ENCODE measurements at regions not wholly inside any gene's neighbourhood (a gene's known extent, or its start where the extent isn't known, plus 50 kb on each side); places are given as distances from the start of the nearest gene placed in this dataset.

- H2BK15ac ChIP-seq (ENCODE audit: low read length): no peak overlapping the region
- FAIRE-seq (no peak), DNase-seq (ENCODE audit: low read depth in 1 of 2, low spot score in 2 of 2) (no peak)
- H3K79me1 ChIP-seq (ENCODE audit: low read depth, low read length): no peaks in the 10 kb centered on the region
- no peak overlapping the region for H2BK5ac ChIP-seq (ENCODE audit: low read depth, low read length)
- peaks cover 0 to 2% (median 0%) of the 10 kb centered on the region in 4 experiments; a peak in 1 of 7 replicates for H3K4me1 ChIP-seq (replicated peaks in 1 of 4; ENCODE audit: control insufficient read depth in 3 of 4, insufficient read depth in 4 of 4, low read length in 3 of 4)
- no peak overlapping the region for H2AFZ ChIP-seq (ENCODE audit: low read length)
- H2BK120ac ChIP-seq (replicated peaks; ENCODE audit: low read depth, low read length): no peak overlapping the region
- H3K56ac ChIP-seq (replicated peaks; ENCODE audit: insufficient read length, low read depth, low read length): no peak overlapping the region
- no peaks in the 10 kb centered on the region; a peak in 1 of 7 replicates for H3K27me3 ChIP-seq (replicated peaks in 1 of 4; ENCODE audit: control insufficient read depth in 3 of 4, extremely low read depth in 1 of 4, insufficient read depth in 3 of 4, low read length in 3 of 4)
- H2BK20ac ChIP-seq (ENCODE audit: low read length): no peak overlapping the region
- H3K4me2 ChIP-seq (ENCODE audit: insufficient read depth in 1 of 2, low read depth in 2 of 2, low read length in 2 of 2): no peak overlapping the region
- ChIA-PET POLR2A (ENCODE audit: partially characterized antibody) (no interaction called here), CTCF (ENCODE audit: partially characterized antibody) (interaction anchor here (0.8 to 1.6 kb wide), 5 partner anchors 11 to 38 kb away, joined by 3 to 4 read pairs (median 3); no protein-coding TSS in a partner anchor)
- H4K8ac ChIP-seq (ENCODE audit: extremely low read depth, insufficient read depth, low read length): no peak overlapping the region
- H2BK12ac ChIP-seq (ENCODE audit: low read depth, low read length): no peak overlapping the region
- no peak overlapping the region for H3K9ac ChIP-seq (replicated peaks in 1 of 4; ENCODE audit: extremely low read depth in 1 of 4, low read depth in 3 of 4, low read length in 3 of 4)
- no peak overlapping the region for H3K23ac ChIP-seq (ENCODE audit: insufficient read length)
- no peak overlapping the region for H3K27ac ChIP-seq (ENCODE audit: low read depth, low read length)
- 89% methylated on average over 16 of the region's 16 CpGs; no CpG with 5 or more reads in 1 of the 2 experiments for WGBS, 2 experiments (ENCODE audit: extremely low coverage in 1 of 2, insufficient coverage in 1 of 2, insufficient read length in 1 of 2, insufficient replicate concordance in 2 of 2, low coverage in 1 of 2, low lambda C conversion rate in 2 of 2, missing lambda C conversion rate in 1 of 2)
- no peak overlapping the region for H3K18ac ChIP-seq (ENCODE audit: extremely low read depth, low read length)
- H3K79me2 ChIP-seq (ENCODE audit: control insufficient read depth in 1 of 2, insufficient read depth in 2 of 2, low read length in 2 of 2): no peaks in the 10 kb centered on the region
- H3K4me3 ChIP-seq (ENCODE audit: extremely low read depth in 1 of 4, insufficient read depth in 2 of 4, low read depth in 3 of 4, low read length in 4 of 4): no peak overlapping the region
- no peak overlapping the region for H2AK5ac ChIP-seq (ENCODE audit: low read depth, low read length)
- no peak overlapping the region for H3K4ac ChIP-seq (replicated peaks; ENCODE audit: insufficient read length, low read depth, low read length)
- H3K14ac ChIP-seq (ENCODE audit: insufficient read length): no peak overlapping the region
- no peak overlapping the region for H4K5ac ChIP-seq (ENCODE audit: insufficient read length, low read depth, low read length)
- no peaks in the 10 kb centered on the region for H3K9me3 ChIP-seq (ENCODE audit: insufficient read depth in 2 of 2, low read depth in 1 of 2, low read length in 1 of 2)
- peak; percentile 12 to 41 (median 14); a peak in 3 of 4 replicates for TF ChIP-seq CTCF (IDR thresholded peaks at IDR 0.05; ENCODE audit: control extremely low read depth in 1 of 3, insufficient read depth in 1 of 3, low read depth in 1 of 3, low read length in 3 of 3)
- no peak for TF ChIP-seq SRF (IDR thresholded peaks at IDR 0.05; ENCODE audit: low read depth, low read length)
- peak; percentile 31 to 46; a peak in 3 of 4 replicates for TF ChIP-seq RAD21 (IDR thresholded peaks at IDR 0.05 in 1 of 2, conservative IDR thresholded peaks at IDR 0.05 in 1 of 2; ENCODE audit: low read depth in 2 of 2, low read length in 2 of 2)
- H4K91ac ChIP-seq (replicated peaks; ENCODE audit: insufficient read length, low read length): no peak overlapping the region
- H4K20me1 ChIP-seq (replicated peaks in 1 of 2; ENCODE audit: control insufficient read depth in 1 of 2, insufficient read depth in 2 of 2, low read length in 2 of 2): peaks cover 0 to 2% of the 10 kb centered on the region in 2 experiments
- no peaks in the 10 kb centered on the region for H3K36me3 ChIP-seq (ENCODE audit: control insufficient read depth in 2 of 4, insufficient read depth in 4 of 4, low read length in 3 of 4)
- peaks cover 5% of the 10 kb centered on the region; the same call in 1 of the 2 replicates for H3K23me2 ChIP-seq (ENCODE audit: low read depth, low read length)
Measured at GRCh38 chr19:30073152-30074000, 131.3 kb downstream of the URI1 start.

Measured in H1 (cell line).